PFSK-1 (cell line): ENCODE measurements at regions not wholly inside any gene's neighbourhood (a gene's known extent, or its start where the extent isn't known, plus 50 kb on each side); places are given as distances from the start of the nearest gene placed in this dataset.

Experiments used
- FOXP2 ChIP-seq: optimal IDR thresholded peaks from 2 replicates; pipeline ENCODE3; 2011; ENCODE audit warnings: borderline replicate concordance, control low read depth, inconsistent platforms; ENCODE audit not compliant: insufficient read depth; ENCODE audit errors: extremely low read length, extremely low read depth
- POLR2AphosphoS5 ChIP-seq: IDR thresholded peaks from 2 replicates; pipeline ENCODE4 v1.6.1; 2012; ENCODE audit warnings: low read depth, mild to moderate bottlenecking, control low read depth, low read length, moderate library complexity
- SIN3A ChIP-seq: IDR thresholded peaks from 2 replicates; pipeline ENCODE4 v1.6.1; 2012; ENCODE audit warnings: mild to moderate bottlenecking, low read length, moderate library complexity, borderline replicate concordance; ENCODE audit not compliant: insufficient read depth
- TAF1 ChIP-seq: IDR thresholded peaks from 2 replicates; pipeline ENCODE4 v1.6.1; 2012; ENCODE audit warnings: low read length, control low read depth, borderline replicate concordance; ENCODE audit not compliant: insufficient read depth
- TF ChIP-seq, protein P1 (sequence below), 2 experiments: IDR thresholded peaks; 2 replicates each; pipeline versions ENCODE4 v1.6.1 to v1.8.0; 2011 to 2012; ENCODE audit warnings: low read depth in 2 of 2, low read length in 2 of 2, control low read depth in 1 of 2, inconsistent platforms in 1 of 2, mild to moderate bottlenecking in 1 of 2, moderate library complexity in 1 of 2; ENCODE audit not compliant: insufficient read depth in 1 of 2

GRCh38 chr3:34599595-34599994 is 801.2 kb downstream of the PDCD6IP start:
- TF ChIP-seq TAF1 = no peak
- TF ChIP-seq FOXP2 = no peak
- TF ChIP-seq, protein P1, sequence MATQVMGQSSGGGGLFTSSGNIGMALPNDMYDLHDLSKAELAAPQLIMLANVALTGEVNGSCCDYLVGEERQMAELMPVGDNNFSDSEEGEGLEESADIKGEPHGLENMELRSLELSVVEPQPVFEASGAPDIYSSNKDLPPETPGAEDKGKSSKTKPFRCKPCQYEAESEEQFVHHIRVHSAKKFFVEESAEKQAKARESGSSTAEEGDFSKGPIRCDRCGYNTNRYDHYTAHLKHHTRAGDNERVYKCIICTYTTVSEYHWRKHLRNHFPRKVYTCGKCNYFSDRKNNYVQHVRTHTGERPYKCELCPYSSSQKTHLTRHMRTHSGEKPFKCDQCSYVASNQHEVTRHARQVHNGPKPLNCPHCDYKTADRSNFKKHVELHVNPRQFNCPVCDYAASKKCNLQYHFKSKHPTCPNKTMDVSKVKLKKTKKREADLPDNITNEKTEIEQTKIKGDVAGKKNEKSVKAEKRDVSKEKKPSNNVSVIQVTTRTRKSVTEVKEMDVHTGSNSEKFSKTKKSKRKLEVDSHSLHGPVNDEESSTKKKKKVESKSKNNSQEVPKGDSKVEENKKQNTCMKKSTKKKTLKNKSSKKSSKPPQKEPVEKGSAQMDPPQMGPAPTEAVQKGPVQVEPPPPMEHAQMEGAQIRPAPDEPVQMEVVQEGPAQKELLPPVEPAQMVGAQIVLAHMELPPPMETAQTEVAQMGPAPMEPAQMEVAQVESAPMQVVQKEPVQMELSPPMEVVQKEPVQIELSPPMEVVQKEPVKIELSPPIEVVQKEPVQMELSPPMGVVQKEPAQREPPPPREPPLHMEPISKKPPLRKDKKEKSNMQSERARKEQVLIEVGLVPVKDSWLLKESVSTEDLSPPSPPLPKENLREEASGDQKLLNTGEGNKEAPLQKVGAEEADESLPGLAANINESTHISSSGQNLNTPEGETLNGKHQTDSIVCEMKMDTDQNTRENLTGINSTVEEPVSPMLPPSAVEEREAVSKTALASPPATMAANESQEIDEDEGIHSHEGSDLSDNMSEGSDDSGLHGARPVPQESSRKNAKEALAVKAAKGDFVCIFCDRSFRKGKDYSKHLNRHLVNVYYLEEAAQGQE (IDR thresholded peaks at IDR 0.05; ENCODE audit: insufficient read depth in 1 of 2, low read depth in 2 of 2, low read length in 2 of 2) = no peak
- TF ChIP-seq SIN3A = no peak
- TF ChIP-seq POLR2AphosphoS5 = no peak

GRCh38 chr3:34619990-34620389 is 821.6 kb downstream of the PDCD6IP start:
- TF ChIP-seq SIN3A = no peak
- TF ChIP-seq FOXP2 = no peak
- no peak for TF ChIP-seq POLR2AphosphoS5
- no peak for TF ChIP-seq TAF1
- TF ChIP-seq, protein P1 (IDR thresholded peaks at IDR 0.05; ENCODE audit: insufficient read depth in 1 of 2, low read depth in 2 of 2, low read length in 2 of 2) = no peak

DNA sequence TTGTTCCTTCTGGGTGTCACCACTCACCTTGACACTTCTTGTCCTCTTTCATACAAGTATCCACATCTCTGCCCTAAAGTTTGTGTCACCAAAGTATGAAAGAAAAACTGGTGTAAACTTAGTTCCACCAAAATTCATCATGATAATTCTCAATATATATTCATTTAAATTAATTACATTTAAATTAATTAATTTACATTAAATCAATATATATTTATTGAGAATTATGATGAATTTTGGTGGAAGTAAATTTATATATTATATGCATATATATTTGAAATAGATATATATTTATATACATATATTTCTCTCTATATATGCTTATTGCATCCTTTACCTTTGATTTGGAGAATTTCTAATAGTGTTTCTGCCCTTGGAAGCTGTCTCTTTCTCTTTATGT is 828.3 kb downstream of the PDCD6IP start:
- TF ChIP-seq POLR2AphosphoS5 = no peak
- no peak for TF ChIP-seq SIN3A
- no peak for TF ChIP-seq TAF1
- TF ChIP-seq, protein P1 (IDR thresholded peaks at IDR 0.05; ENCODE audit: insufficient read depth in 1 of 2, low read depth in 2 of 2, low read length in 2 of 2) = no peak
- TF ChIP-seq FOXP2 = no peak

GRCh38 chr3:34634939-34635338 is 836.5 kb downstream of the PDCD6IP start:
- no peak for TF ChIP-seq POLR2AphosphoS5
- no peak for TF ChIP-seq TAF1

DNA sequence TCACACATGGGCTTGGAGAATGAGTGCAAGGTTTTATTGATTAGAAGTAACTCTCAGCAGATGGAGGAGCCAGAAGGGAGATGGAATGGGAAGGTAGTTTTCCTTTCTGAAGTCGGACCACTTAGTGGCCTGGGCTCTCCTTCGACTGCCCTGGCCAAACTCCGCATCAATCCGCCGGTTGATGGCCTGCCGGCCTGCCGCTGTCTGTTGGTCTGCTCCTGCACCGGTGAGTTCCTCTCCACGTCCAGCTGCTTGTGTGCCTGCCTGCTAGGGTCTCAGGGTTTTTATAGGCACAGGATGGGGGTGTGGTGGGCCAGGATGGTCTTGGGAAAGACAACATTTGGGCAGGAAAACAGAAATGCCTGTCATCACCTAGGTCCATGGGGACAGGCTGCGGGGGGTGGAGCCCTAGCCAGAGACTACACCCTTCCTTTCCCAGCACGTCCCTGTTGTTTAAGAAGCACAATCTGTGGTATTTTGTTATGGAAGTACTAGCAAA is 837.0 kb downstream of the PDCD6IP start:
- no peak for TF ChIP-seq TAF1
- TF ChIP-seq, protein P1 (IDR thresholded peaks at IDR 0.05; ENCODE audit: insufficient read depth in 1 of 2, low read depth in 2 of 2, low read length in 2 of 2) = no peak
- no peak for TF ChIP-seq POLR2AphosphoS5
- TF ChIP-seq FOXP2 = no peak
- no peak for TF ChIP-seq SIN3A
